Testis (tissue), 2 donors: ENCODE measurements at regions not wholly inside any gene's neighbourhood (a gene's known extent, or its start where the extent isn't known, plus 50 kb on each side); places are given as distances from the start of the nearest gene placed in this dataset.

Experiments
- CTCF ChIP-seq, 3 experiments: fragments of 450-650 bp in 2 of 3; fragments of 200-600 bp in 1 of 3; sonication (generic) in 1 of 3; IDR thresholded peaks; one replicate each; pipeline ENCODE4 v1.5.1; 2016 to 2019; ENCODE audit warnings: antibody characterized with exemption in 3 of 3, mild to moderate bottlenecking in 2 of 3, moderate library complexity in 1 of 3
- POLR2A ChIP-seq: fragments of 450-650 bp; IDR thresholded peaks from one replicate; pipeline ENCODE4 v1.6.1; 2017; ENCODE audit warnings: antibody characterized with exemption, mild to moderate bottlenecking, moderate library complexity

DNA sequence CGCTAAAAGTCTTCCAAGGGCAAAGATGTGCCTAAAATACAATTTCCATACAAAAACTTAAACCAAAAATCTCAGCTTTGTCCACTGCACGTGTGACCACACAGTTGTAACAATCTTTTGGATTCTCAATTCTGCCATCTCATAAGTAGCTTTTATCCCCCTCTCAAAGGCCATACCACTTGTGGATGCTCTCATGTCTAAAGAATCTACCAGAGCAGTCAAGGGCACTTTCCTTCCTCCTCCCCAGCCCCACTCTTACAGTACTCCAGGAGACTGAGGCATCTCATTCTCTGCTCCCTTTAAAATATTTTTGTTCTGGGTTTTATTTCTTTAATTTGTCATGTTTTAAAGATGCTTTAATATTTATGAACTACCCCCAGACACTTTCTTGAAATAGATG lies 102.3 kb upstream of the PFN2 start:
- TF ChIP-seq CTCF (IDR thresholded peaks at IDR 0.05) (no peak), POLR2A (no peak)
